NB4 (cell line): ENCODE measurements at regions not wholly inside any gene's neighbourhood (a gene's known extent, or its start where the extent isn't known, plus 50 kb on each side); places are given as distances from the start of the nearest gene placed in this dataset.

Experiments used
- MAX ChIP-seq: IDR thresholded peaks from 2 replicates; pipeline ENCODE4 v1.6.1; 2011; ENCODE audit warnings: low read depth, low read length
- POLR2A ChIP-seq: IDR thresholded peaks from 2 replicates; pipeline ENCODE4 v1.6.1; 2011; ENCODE audit warnings: mild to moderate bottlenecking; ENCODE audit not compliant: insufficient read length; ENCODE audit errors: extremely low read depth

- no peak for TF ChIP-seq MAX
- TF ChIP-seq POLR2A, result no peak
These were observed 160.5 kb downstream of the ZNF518B start for GRCh38 chr4:10296730-10297129.
